Vagina (tissue), 2 donors: ENCODE measurements at regions not wholly inside any gene's neighbourhood (a gene's known extent, or its start where the extent isn't known, plus 50 kb on each side); places are given as distances from the start of the nearest gene placed in this dataset.

Experiments
- POLR2A ChIP-seq, 2 donors: fragments of 450-650 bp; IDR thresholded peaks; one replicate each; pipeline ENCODE4 v1.6.1; 2017; ENCODE audit warnings: antibody characterized with exemption in 2 of 2, mild to moderate bottlenecking in 2 of 2, moderate library complexity in 2 of 2
- POLR2AphosphoS5 ChIP-seq, 2 donors: sonication (generic); formaldehyde crosslinking; IDR thresholded peaks; one replicate each; pipeline ENCODE4 v1.9.0; 2017; ENCODE audit warnings: antibody characterized with exemption in 2 of 2, mild to moderate bottlenecking in 2 of 2, low read depth in 1 of 2; ENCODE audit not compliant: insufficient read depth in 1 of 2
- TF ChIP-seq, protein P1 (sequence below), 3 experiments: fragments of 450-650 bp in 2 of 3; fragments of 200-600 bp in 1 of 3; sonication (generic) in 1 of 3; IDR thresholded peaks; one replicate each; pipeline ENCODE4 v1.5.1; 2017 to 2019; ENCODE audit warnings: antibody characterized with exemption in 3 of 3, mild to moderate bottlenecking in 2 of 3, moderate library complexity in 2 of 3

DNA sequence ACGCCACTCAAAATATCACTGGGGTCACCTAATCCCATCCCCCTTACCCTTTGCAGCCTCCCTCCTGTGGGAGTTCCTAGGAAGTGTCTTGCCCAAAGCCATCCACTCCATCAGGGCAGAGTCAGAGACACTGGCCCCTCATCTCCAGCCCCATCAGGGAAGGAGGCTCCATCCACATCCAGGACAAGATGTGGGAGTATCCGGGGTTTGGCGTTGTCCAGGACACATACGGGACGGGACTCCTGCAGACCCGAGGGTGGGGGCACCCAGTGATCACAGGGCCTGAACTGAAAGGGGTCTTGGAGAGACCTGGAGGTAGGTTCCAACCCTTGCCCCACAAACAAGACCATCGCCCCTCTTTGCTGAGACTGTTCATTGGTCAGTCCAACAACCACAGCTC, 348.2 kb downstream of the MATN1 start:
- TF ChIP-seq, protein P1, sequence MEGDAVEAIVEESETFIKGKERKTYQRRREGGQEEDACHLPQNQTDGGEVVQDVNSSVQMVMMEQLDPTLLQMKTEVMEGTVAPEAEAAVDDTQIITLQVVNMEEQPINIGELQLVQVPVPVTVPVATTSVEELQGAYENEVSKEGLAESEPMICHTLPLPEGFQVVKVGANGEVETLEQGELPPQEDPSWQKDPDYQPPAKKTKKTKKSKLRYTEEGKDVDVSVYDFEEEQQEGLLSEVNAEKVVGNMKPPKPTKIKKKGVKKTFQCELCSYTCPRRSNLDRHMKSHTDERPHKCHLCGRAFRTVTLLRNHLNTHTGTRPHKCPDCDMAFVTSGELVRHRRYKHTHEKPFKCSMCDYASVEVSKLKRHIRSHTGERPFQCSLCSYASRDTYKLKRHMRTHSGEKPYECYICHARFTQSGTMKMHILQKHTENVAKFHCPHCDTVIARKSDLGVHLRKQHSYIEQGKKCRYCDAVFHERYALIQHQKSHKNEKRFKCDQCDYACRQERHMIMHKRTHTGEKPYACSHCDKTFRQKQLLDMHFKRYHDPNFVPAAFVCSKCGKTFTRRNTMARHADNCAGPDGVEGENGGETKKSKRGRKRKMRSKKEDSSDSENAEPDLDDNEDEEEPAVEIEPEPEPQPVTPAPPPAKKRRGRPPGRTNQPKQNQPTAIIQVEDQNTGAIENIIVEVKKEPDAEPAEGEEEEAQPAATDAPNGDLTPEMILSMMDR (IDR thresholded peaks at IDR 0.05): no peak
- TF ChIP-seq POLR2A (IDR thresholded peaks at IDR 0.05): no peak
- TF ChIP-seq POLR2AphosphoS5 (IDR thresholded peaks at IDR 0.05; ENCODE audit: insufficient read depth in 1 of 2, low read depth in 1 of 2): no peak
